Retinal pigment epithelial cell (primary cell): ENCODE measurements at regions not wholly inside any gene's neighbourhood (a gene's known extent, or its start where the extent isn't known, plus 50 kb on each side); places are given as distances from the start of the nearest gene placed in this dataset.

Source experiments
- DNase-seq: peaks from one replicate; pipeline ENCODE4 v3.0.0-alpha.2; 2010; ENCODE audit warnings: low read depth
- H3K4me3 ChIP-seq: 2 replicates; pipeline ENCODE4 v1.5.1; 2011; ENCODE audit warnings: mild to moderate bottlenecking, low read length, control low read depth, moderate library complexity
- CTCF ChIP-seq: conservative IDR thresholded peaks from 2 replicates; pipeline ENCODE4 v1.5.1; 2011; ENCODE audit warnings: low read depth, low read length, control low read depth, inconsistent platforms

DNA sequence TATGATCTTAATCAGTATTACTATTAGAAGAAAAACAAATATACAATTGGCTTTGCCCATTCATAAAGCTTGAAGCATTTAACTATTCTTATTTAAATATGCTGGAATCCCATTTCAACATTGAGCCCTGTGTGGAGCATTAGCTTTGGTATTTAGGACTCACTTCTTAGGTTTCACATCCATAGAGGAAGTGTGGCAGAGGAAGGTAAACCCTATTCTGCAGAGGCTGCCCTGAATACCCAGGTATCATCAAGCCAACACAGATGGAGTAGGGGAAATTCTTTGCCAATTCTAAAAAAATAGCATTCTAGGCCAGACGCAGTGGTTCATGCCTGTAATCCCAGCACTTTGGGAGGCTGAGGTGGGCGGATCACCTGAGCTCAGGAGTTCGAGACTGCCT is 361.5 kb downstream of the FIGN start:
- no peak overlapping the region for H3K4me3 ChIP-seq
- TF ChIP-seq CTCF: no peak
- DNase-seq: no peak

DNA sequence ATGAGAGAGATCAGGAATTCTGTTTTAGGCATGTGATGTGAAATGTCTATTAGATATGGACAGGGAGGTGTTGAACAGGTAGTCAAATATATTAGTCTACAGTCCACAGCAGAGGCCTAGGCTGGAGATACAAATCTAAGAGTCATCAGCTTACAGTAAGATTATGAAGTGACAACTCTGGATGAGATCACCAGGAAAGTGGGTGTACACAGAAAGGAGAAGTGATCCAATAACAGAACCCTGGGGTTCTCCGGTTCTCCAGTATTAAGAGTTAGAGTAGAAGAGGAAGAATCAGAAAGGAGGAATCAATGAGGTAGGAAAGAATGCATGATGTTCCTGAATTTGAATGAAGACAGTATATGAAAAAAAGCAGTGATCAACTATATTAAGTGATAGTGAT is 362.3 kb downstream of the FIGN start:
- no peak for DNase-seq
- TF ChIP-seq CTCF: no peak
- H3K4me3 ChIP-seq: no peak overlapping the region

- H3K4me3 ChIP-seq: no peak overlapping the region
- no peak for DNase-seq
- no peak for TF ChIP-seq CTCF
Measured at GRCh38 chr2:163370169-163370886, 365.5 kb downstream of the FIGN start.

DNA sequence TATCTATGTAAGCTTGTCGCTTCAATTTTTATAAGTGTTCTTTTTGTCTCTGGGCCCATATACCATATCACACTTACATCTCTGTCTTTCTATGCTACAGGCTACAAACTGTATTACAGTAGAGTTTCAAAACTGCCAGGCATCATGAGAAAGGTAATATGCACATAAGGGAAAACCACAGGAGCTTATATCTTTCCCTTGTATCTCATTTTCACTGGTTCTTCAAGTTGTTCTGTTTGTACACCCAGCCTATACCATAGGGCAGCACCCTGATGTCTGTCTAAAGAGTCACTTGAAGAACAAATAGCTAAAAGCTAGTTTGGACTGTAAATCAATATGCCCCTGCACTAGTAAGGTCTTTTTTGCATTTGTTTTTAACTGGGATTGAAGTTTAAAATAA is 366.7 kb downstream of the FIGN start:
- no peak for DNase-seq
- no peak overlapping the region for H3K4me3 ChIP-seq
- TF ChIP-seq CTCF: no peak

DNA sequence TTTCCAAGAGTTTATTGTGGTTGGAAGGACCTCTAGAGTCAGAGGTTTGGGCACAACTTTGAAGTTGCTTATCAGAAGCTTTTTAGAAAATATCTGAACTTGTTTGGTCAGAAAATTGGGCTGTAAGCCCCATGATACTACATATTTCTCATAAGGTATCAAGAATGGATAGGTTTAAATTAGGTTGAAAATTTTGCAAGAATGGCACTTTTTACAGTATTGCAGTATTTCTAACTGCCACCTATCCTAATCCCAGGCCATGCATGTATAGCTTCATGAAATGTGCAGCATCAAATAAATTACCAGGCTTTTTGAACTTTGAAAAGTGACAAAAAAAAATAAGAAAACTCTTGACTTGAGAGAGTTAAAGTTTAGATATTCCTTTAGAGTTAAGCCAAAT is 367.2 kb downstream of the FIGN start:
- no peak for TF ChIP-seq CTCF
- DNase-seq: no peak
- H3K4me3 ChIP-seq: no peak overlapping the region

- DNase-seq: no peak
- TF ChIP-seq CTCF: no peak
- H3K4me3 ChIP-seq: no peak overlapping the region
Measured at GRCh38 chr2:163367825-163368582, 367.8 kb downstream of the FIGN start.

DNA sequence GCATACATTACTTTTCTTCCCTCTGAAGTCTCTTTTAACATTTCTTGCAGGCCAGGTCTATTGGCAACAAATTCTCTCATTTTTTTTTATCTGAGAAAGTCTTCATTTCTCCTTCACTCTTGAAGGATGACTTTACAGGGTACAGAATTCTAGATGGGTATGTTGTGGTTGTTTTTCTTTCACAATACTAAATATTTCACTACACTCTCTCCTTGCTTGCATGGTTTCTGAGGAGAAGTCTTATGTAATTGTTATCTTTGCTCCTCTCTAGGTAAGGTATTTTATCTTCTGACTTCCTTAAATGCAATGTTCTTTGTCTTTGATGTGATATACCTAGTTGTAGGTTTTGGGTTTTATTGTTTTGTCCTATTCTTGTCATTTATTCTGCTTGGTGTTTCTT is 371.1 kb downstream of the FIGN start:
- TF ChIP-seq CTCF: no peak
- DNase-seq: no peak
- H3K4me3 ChIP-seq: no peak overlapping the region
